SU-DHL-6 (cell line): ENCODE measurements at regions not wholly inside any gene's neighbourhood (a gene's known extent, or its start where the extent isn't known, plus 50 kb on each side); places are given as distances from the start of the nearest gene placed in this dataset.
"Not testable (repeated sequence)": the region's sequence is repeated elsewhere in the genome, so short reads cannot be mapped to it uniquely, and the experiment has no call there.

Experiments used
- H2AFZ ChIP-seq: fragments of 200-600 bp; sonication (generic); 2 replicates; pipeline ENCODE4 v1.6.1; 2014; ENCODE audit warnings: low read depth, mild to moderate bottlenecking, moderate library complexity, mixed read lengths, antibody characterized with exemption, low read length; ENCODE audit not compliant: severe bottlenecking
- H3F3A ChIP-seq: fragments of 200-600 bp; shearing (Covaris generic); 2 replicates; pipeline ENCODE4 v1.6.0; 2016; ENCODE audit warnings: antibody characterized with exemption, mild to moderate bottlenecking; ENCODE audit not compliant: insufficient read depth
- H3K27ac ChIP-seq: fragments of 200-600 bp; sonication (generic); 2 replicates; pipeline ENCODE4 v1.5.1; 2016; ENCODE audit warnings: low read depth, mild to moderate bottlenecking, low read length, moderate library complexity, mixed read lengths
- H3K27me3 ChIP-seq: fragments of 200-600 bp; sonication (generic), shearing (Covaris generic); 2 replicates; pipeline ENCODE4 v1.6.0; 2014; ENCODE audit warnings: mild to moderate bottlenecking, low read length
- H3K36me3 ChIP-seq: fragments of 200-600 bp; sonication (generic); 2 replicates; pipeline ENCODE4 v1.6.1; 2014; ENCODE audit warnings: mild to moderate bottlenecking, low read length, mixed read lengths
- H3K4me2 ChIP-seq: fragments of 300-600, 200-600 bp; shearing (Covaris generic), sonication (generic); 2 replicates; pipeline ENCODE4 v1.6.0; 2014; ENCODE audit warnings: low read length, low read depth, mild to moderate bottlenecking; ENCODE audit not compliant: poor library complexity, severe bottlenecking
- H3K4me3 ChIP-seq: fragments of 200-600 bp; sonication (generic); 2 replicates; pipeline ENCODE4 v1.5.1; 2014; ENCODE audit warnings: antibody characterized with exemption, low read length, mild to moderate bottlenecking, mixed read lengths; ENCODE audit not compliant: insufficient read depth, poor library complexity, severe bottlenecking
- H3K79me2 ChIP-seq: fragments of 200-600 bp; sonication (generic); 2 replicates; pipeline ENCODE4 v1.6.1; 2014; ENCODE audit warnings: mild to moderate bottlenecking, low read length, moderate library complexity; ENCODE audit not compliant: insufficient read depth
- H3K9ac ChIP-seq: fragments of 200-600 bp; sonication (generic); 2 replicates; pipeline ENCODE4 v1.7.0; 2014; ENCODE audit warnings: mild to moderate bottlenecking, low read length
- H3K9me2 ChIP-seq: fragments of 200-600 bp; sonication (generic); replicated peaks from 2 replicates; pipeline ENCODE4 v1.6.1; 2014; ENCODE audit warnings: low read length; ENCODE audit not compliant: insufficient read depth
- H3K9me3 ChIP-seq: fragments of 200-600 bp; sonication (generic); 2 replicates; pipeline ENCODE4 v1.6.1; 2014; ENCODE audit warnings: low read length, mixed read lengths; ENCODE audit not compliant: insufficient read depth
- H4K20me1 ChIP-seq: fragments of 200-600 bp; sonication (generic); 2 replicates; pipeline ENCODE4 v1.6.1; 2014; ENCODE audit warnings: low read depth, mild to moderate bottlenecking, antibody characterized with exemption, low read length, moderate library complexity, mixed read lengths
- CTCF ChIP-seq: fragments of 200-600 bp; sonication (generic); IDR thresholded peaks from one replicate; pipeline ENCODE4 v1.5.1; 2017; ENCODE audit warnings: antibody characterized with exemption, mild to moderate bottlenecking, low read length, moderate library complexity; ENCODE audit not compliant: insufficient read depth, poor library complexity, severe bottlenecking
- EZH2phosphoT487 ChIP-seq: fragments of 200-600 bp; sonication (generic), shearing (Covaris generic); conservative IDR thresholded peaks from 2 replicates; pipeline ENCODE4 v1.6.1; 2018; ENCODE audit warnings: mild to moderate bottlenecking, antibody characterized with exemption, low read length, moderate library complexity, mixed read lengths

GRCh38 chr7:24158975-24159374 is 125.0 kb upstream of the NPY start:
- no peaks in the 10 kb centered on the region for H3K9me2 ChIP-seq
- TF ChIP-seq CTCF (no peak), EZH2phosphoT487 (no peak)
- no peak overlapping the region for H3K27ac ChIP-seq

GRCh38 chr7:24164401-24164800 is 119.6 kb upstream of the NPY start:
- H3K79me2 ChIP-seq = no peaks in the 10 kb centered on the region
- H3K27me3 ChIP-seq = no peaks in the 10 kb centered on the region
- no peak overlapping the region for H3K9ac ChIP-seq
- no peak overlapping the region for H3K27ac ChIP-seq
- no peak overlapping the region for H3K4me2 ChIP-seq
- no peaks in the 10 kb centered on the region for H4K20me1 ChIP-seq
- H3F3A ChIP-seq = no peaks in the 10 kb centered on the region
- TF ChIP-seq CTCF (no peak), EZH2phosphoT487 (no peak)
- no peak overlapping the region for H2AFZ ChIP-seq
- H3K36me3 ChIP-seq = no peaks in the 10 kb centered on the region
- peaks cover 17% of the 10 kb centered on the region; the same call in 1 of the 2 replicates for H3K9me3 ChIP-seq
- H3K4me3 ChIP-seq = no peak overlapping the region
- H3K9me2 ChIP-seq = no peaks in the 10 kb centered on the region

More at GRCh38 chr7:24158975-24159374, 125.0 kb upstream of the NPY start:
- H3K4me3 ChIP-seq = no peak overlapping the region
- no peaks in the 10 kb centered on the region for H3K27me3 ChIP-seq
- H3K36me3 ChIP-seq = no peaks in the 10 kb centered on the region
- H4K20me1 ChIP-seq = no peaks in the 10 kb centered on the region
- no peaks in the 10 kb centered on the region for H3K9me3 ChIP-seq
- no peaks in the 10 kb centered on the region for H3F3A ChIP-seq
- no peak overlapping the region for H3K4me2 ChIP-seq
- no peak overlapping the region for H3K9ac ChIP-seq
- no peak overlapping the region for H2AFZ ChIP-seq
- no peaks in the 10 kb centered on the region for H3K79me2 ChIP-seq

- Histone ChIP-seq H3K79me2 (no peaks in the 10 kb centered on the region), H3K27ac (no peak overlapping the region), H4K20me1 (no peaks in the 10 kb centered on the region), H3K4me3 (no peak overlapping the region), H3F3A (no peaks in the 10 kb centered on the region), H3K36me3 (no peaks in the 10 kb centered on the region), H3K9me3 (peaks cover 17% of the 10 kb centered on the region; the same call in 1 of the 2 replicates), H2AFZ (no peak overlapping the region), H3K9me2 (no peaks in the 10 kb centered on the region), H3K9ac (no peak overlapping the region), H3K27me3 (no peaks in the 10 kb centered on the region), H3K4me2 (no peak overlapping the region)
- TF ChIP-seq CTCF (no peak), EZH2phosphoT487 (no peak)
These were observed 114.8 kb upstream of the NPY start for GRCh38 chr7:24169077-24169624.

- not testable (repeated sequence) for H3K9me2 ChIP-seq, H3K79me2 ChIP-seq, H3F3A ChIP-seq
These were observed 112.0 kb upstream of the NPY start for GRCh38 chr7:24171951-24172350.

More at GRCh38 chr7:24171951-24172350, 112.0 kb upstream of the NPY start:
- not testable (repeated sequence) for H3K4me3 ChIP-seq, H3K9me3 ChIP-seq, H2AFZ ChIP-seq, H3K36me3 ChIP-seq, H3K4me2 ChIP-seq, H3K9ac ChIP-seq, H3K27me3 ChIP-seq, H3K27ac ChIP-seq, H4K20me1 ChIP-seq
